H9 (cell line): ENCODE measurements at regions not wholly inside any gene's neighbourhood (a gene's known extent, or its start where the extent isn't known, plus 50 kb on each side); places are given as distances from the start of the nearest gene placed in this dataset.

Experiments
- DNase-seq: peaks from one replicate; pipeline ENCODE4 v3.0.0-alpha.2; 2017
- H2AFZ ChIP-seq: one replicate; pipeline ENCODE4 v1.6.1; 2013; ENCODE audit warnings: mild to moderate bottlenecking, low read length, control low read depth, moderate library complexity
- H2AK5ac ChIP-seq: 2 replicates; pipeline ENCODE4 v1.6.1; 2013; ENCODE audit warnings: low read length, control low read depth, mixed read lengths; ENCODE audit not compliant: insufficient read length
- H2BK120ac ChIP-seq: one replicate; pipeline ENCODE4 v1.6.1; 2013; ENCODE audit warnings: low read depth, mild to moderate bottlenecking, low read length, control low read depth, inconsistent platforms; ENCODE audit not compliant: poor library complexity, severe bottlenecking
- H2BK12ac ChIP-seq: 2 replicates; pipeline ENCODE4 v1.6.1; 2013; ENCODE audit warnings: low read length, control low read depth, mixed read lengths, low read depth; ENCODE audit not compliant: insufficient read length
- H2BK15ac ChIP-seq: 2 replicates; pipeline ENCODE4 v1.6.1; 2013; ENCODE audit warnings: low read depth, low read length, control low read depth
- H2BK20ac ChIP-seq: one replicate; pipeline ENCODE4 v1.6.1; 2013; ENCODE audit warnings: low read depth, mild to moderate bottlenecking, low read length, control low read depth, inconsistent platforms; ENCODE audit not compliant: poor library complexity, severe bottlenecking
- H2BK5ac ChIP-seq: 2 replicates; pipeline ENCODE4 v1.6.1; 2013; ENCODE audit warnings: low read length, control low read depth, mixed read lengths; ENCODE audit not compliant: insufficient read length
- H3K14ac ChIP-seq: 2 replicates; pipeline ENCODE4 v1.6.1; 2013; ENCODE audit warnings: low read length, control low read depth; ENCODE audit not compliant: insufficient read depth
- H3K18ac ChIP-seq: 2 replicates; pipeline ENCODE4 v1.6.1; 2013; ENCODE audit warnings: low read depth, mild to moderate bottlenecking, mixed read lengths, low read length, control low read depth; ENCODE audit not compliant: insufficient read length
- H3K23ac ChIP-seq: 2 replicates; pipeline ENCODE4 v1.6.1; 2013; ENCODE audit warnings: low read length, control low read depth, mixed read lengths, low read depth; ENCODE audit not compliant: insufficient read length
- H3K23me2 ChIP-seq: 2 replicates; pipeline ENCODE4 v1.6.1; 2013; ENCODE audit warnings: low read depth, mild to moderate bottlenecking, mixed read lengths, low read length, control low read depth; ENCODE audit not compliant: insufficient read length, poor library complexity, severe bottlenecking
- H3K27ac ChIP-seq: 2 replicates; pipeline ENCODE4 v1.5.1; 2013; ENCODE audit warnings: low read length, control low read depth, mixed read lengths, low read depth; ENCODE audit not compliant: insufficient read length
- H3K27me3 ChIP-seq: 2 replicates; pipeline ENCODE4 v1.6.1; 2013; ENCODE audit warnings: low read length, control low read depth, inconsistent platforms; ENCODE audit not compliant: insufficient read depth
- H3K4ac ChIP-seq: 2 replicates; pipeline ENCODE4 v1.6.1; 2013; ENCODE audit warnings: low read depth, mild to moderate bottlenecking, control low read depth, inconsistent platforms, low read length, moderate library complexity
- H3K4me1 ChIP-seq: 2 replicates; pipeline ENCODE4 v1.6.1; 2013; ENCODE audit warnings: low read length, control low read depth, inconsistent platforms; ENCODE audit not compliant: insufficient read depth
- H3K4me2 ChIP-seq: 2 replicates; pipeline ENCODE4 v1.6.1; 2013; ENCODE audit warnings: low read length, control low read depth, mixed read lengths; ENCODE audit not compliant: insufficient read length, insufficient read depth
- H3K56ac ChIP-seq: 2 replicates; pipeline ENCODE4 v1.6.1; 2013; ENCODE audit warnings: low read depth, mild to moderate bottlenecking, mixed read lengths, low read length, control low read depth; ENCODE audit not compliant: insufficient read length
- H3K79me1 ChIP-seq: 2 replicates; pipeline ENCODE4 v1.6.1; 2013; ENCODE audit warnings: low read depth, mild to moderate bottlenecking, moderate library complexity, low read length, control low read depth, inconsistent platforms; ENCODE audit not compliant: insufficient read depth, poor library complexity, severe bottlenecking
- H3K79me2 ChIP-seq: 2 replicates; pipeline ENCODE4 v1.6.1; 2013; ENCODE audit warnings: low read length, control low read depth, inconsistent platforms; ENCODE audit not compliant: insufficient read depth
- H3K9ac ChIP-seq: 2 replicates; pipeline ENCODE4 v1.6.1; 2013; ENCODE audit warnings: low read length, control low read depth, mixed read lengths; ENCODE audit not compliant: insufficient read length; ENCODE audit errors: extremely low read depth
- H3K9me3 ChIP-seq: one replicate; pipeline ENCODE4 v1.6.1; 2013; ENCODE audit warnings: low read depth, low read length, inconsistent platforms; ENCODE audit not compliant: control insufficient read depth
- H3T11ph ChIP-seq: one replicate; pipeline ENCODE4 v1.6.1; 2013; ENCODE audit warnings: mild to moderate bottlenecking, low read length, control low read depth, inconsistent platforms
- H4K20me1 ChIP-seq: one replicate; pipeline ENCODE4 v1.6.1; 2013; ENCODE audit not compliant: control insufficient read depth, insufficient read length, insufficient read depth
- H4K5ac ChIP-seq: 2 replicates; pipeline ENCODE4 v1.6.1; 2013; ENCODE audit warnings: low read depth, mild to moderate bottlenecking, mixed read lengths, low read length, control low read depth; ENCODE audit not compliant: insufficient read length
- H4K8ac ChIP-seq: replicated peaks from 2 replicates; pipeline ENCODE4 v1.6.1; 2013; ENCODE audit warnings: low read length, control low read depth, mixed read lengths, low read depth; ENCODE audit not compliant: insufficient read length
- H4K91ac ChIP-seq: 2 replicates; pipeline ENCODE4 v1.6.1; 2013; ENCODE audit warnings: low read depth, mild to moderate bottlenecking, moderate library complexity, mixed read lengths, low read length, control low read depth; ENCODE audit not compliant: insufficient read length
- H3K27ac Mint-ChIP-seq, 3 experiments: 2 replicates in 2 of 3; 3 replicates in 1 of 3; pipeline ENCODE4 v1.8.0; 2020 to 2021; ENCODE audit warnings: mixed read lengths in 3 of 3, mild to moderate bottlenecking in 1 of 3, moderate library complexity in 1 of 3
- H3K27me3 Mint-ChIP-seq: 2 replicates; pipeline ENCODE4 v1.8.0; 2021; ENCODE audit warnings: low read depth, mild to moderate bottlenecking, moderate library complexity, mixed read lengths
- H3K36me3 Mint-ChIP-seq, 3 experiments: 2 replicates in 2 of 3; 3 replicates in 1 of 3; pipeline ENCODE4 v1.8.0; 2020 to 2021; ENCODE audit warnings: low read depth in 3 of 3, mixed read lengths in 3 of 3; ENCODE audit not compliant: insufficient read depth in 1 of 3
- H3K4me1 Mint-ChIP-seq, 2 experiments: 2 replicates each; pipeline ENCODE4 v1.8.0; 2020; ENCODE audit warnings: mixed read lengths in 2 of 2
- H3K4me3 Mint-ChIP-seq, 2 experiments: 2 replicates in 1 of 2; 3 replicates in 1 of 2; pipeline ENCODE4 v1.8.0; 2020 to 2021; ENCODE audit warnings: mild to moderate bottlenecking in 2 of 2, mixed read lengths in 2 of 2, moderate library complexity in 1 of 2
- H3K9me3 Mint-ChIP-seq, 2 experiments: 2 replicates in 1 of 2; 3 replicates in 1 of 2; pipeline ENCODE4 v1.8.0; 2020; ENCODE audit warnings: mild to moderate bottlenecking in 2 of 2, mixed read lengths in 2 of 2, moderate library complexity in 1 of 2
- TF ChIP-seq, protein P1 (sequence below): fragments of 200-600 bp; sonication (generic); conservative IDR thresholded peaks from 3 replicates; pipeline ENCODE4 v1.8.0; 2021; ENCODE audit warnings: antibody characterized with exemption, mild to moderate bottlenecking

GRCh38 chr6:141216726-141217125 is 916.0 kb upstream of the GJE1 start:
- no peak overlapping the region for H2BK15ac ChIP-seq
- no peaks in the 10 kb centered on the region for H3K4me1 Mint-ChIP-seq
- no peak overlapping the region for H3K4ac ChIP-seq
- no peak overlapping the region for H3K27ac Mint-ChIP-seq
- no peaks in the 10 kb centered on the region for H3K27me3 ChIP-seq
- no peak overlapping the region for H3K4me3 Mint-ChIP-seq
- no peak overlapping the region for H2BK120ac ChIP-seq
- H3K9me3 ChIP-seq = peaks cover 18% of the 10 kb centered on the region
- no peak overlapping the region for H2AK5ac ChIP-seq
- H3K23ac ChIP-seq = no peak overlapping the region
- no peaks in the 10 kb centered on the region for H3K79me2 ChIP-seq
- no peak overlapping the region for H2BK5ac ChIP-seq
- H3T11ph ChIP-seq = no peak overlapping the region
- H2BK12ac ChIP-seq = no peak overlapping the region
- TF ChIP-seq, protein P1, sequence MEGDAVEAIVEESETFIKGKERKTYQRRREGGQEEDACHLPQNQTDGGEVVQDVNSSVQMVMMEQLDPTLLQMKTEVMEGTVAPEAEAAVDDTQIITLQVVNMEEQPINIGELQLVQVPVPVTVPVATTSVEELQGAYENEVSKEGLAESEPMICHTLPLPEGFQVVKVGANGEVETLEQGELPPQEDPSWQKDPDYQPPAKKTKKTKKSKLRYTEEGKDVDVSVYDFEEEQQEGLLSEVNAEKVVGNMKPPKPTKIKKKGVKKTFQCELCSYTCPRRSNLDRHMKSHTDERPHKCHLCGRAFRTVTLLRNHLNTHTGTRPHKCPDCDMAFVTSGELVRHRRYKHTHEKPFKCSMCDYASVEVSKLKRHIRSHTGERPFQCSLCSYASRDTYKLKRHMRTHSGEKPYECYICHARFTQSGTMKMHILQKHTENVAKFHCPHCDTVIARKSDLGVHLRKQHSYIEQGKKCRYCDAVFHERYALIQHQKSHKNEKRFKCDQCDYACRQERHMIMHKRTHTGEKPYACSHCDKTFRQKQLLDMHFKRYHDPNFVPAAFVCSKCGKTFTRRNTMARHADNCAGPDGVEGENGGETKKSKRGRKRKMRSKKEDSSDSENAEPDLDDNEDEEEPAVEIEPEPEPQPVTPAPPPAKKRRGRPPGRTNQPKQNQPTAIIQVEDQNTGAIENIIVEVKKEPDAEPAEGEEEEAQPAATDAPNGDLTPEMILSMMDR = no peak
- no peaks in the 10 kb centered on the region for H3K27me3 Mint-ChIP-seq
- H3K79me1 ChIP-seq = no peaks in the 10 kb centered on the region
- no peak overlapping the region for H3K18ac ChIP-seq
- H4K5ac ChIP-seq = no peak overlapping the region
- H2BK20ac ChIP-seq = no peak overlapping the region
- no peak overlapping the region for H3K14ac ChIP-seq
- H4K8ac ChIP-seq = no peak overlapping the region
- no peaks in the 10 kb centered on the region for H3K23me2 ChIP-seq
- H4K20me1 ChIP-seq = no peaks in the 10 kb centered on the region
- no peak for DNase-seq
- peaks cover 39 to 42% of the 10 kb centered on the region in 2 experiments for H3K9me3 Mint-ChIP-seq
- no peak overlapping the region for H2AFZ ChIP-seq
- no peaks in the 10 kb centered on the region for H3K4me1 ChIP-seq
- H3K56ac ChIP-seq = no peak overlapping the region
- H4K91ac ChIP-seq = no peak overlapping the region
- H3K4me2 ChIP-seq = no peak overlapping the region
- H3K9ac ChIP-seq = no peak overlapping the region
- H3K36me3 Mint-ChIP-seq = peaks cover 19 to 39% (median 35%) of the 10 kb centered on the region in 3 experiments
- no peak overlapping the region for H3K27ac ChIP-seq
